NB4 (cell line): ENCODE measurements at regions not wholly inside any gene's neighbourhood (a gene's known extent, or its start where the extent isn't known, plus 50 kb on each side); places are given as distances from the start of the nearest gene placed in this dataset.
"Not testable (repeated sequence)": the region's sequence is repeated elsewhere in the genome, so short reads cannot be mapped to it uniquely, and the experiment has no call there.

Experiments used
- DNase-seq: peaks from one replicate; pipeline ENCODE4 v3.0.0; 2010; ENCODE audit warnings: low read depth
- H3K4me3 ChIP-seq: one replicate; pipeline ENCODE4 v1.5.1; 2011; ENCODE audit warnings: mild to moderate bottlenecking, low read depth, low read length, moderate library complexity
- MYC ChIP-seq: IDR thresholded peaks from 2 replicates; pipeline ENCODE4 v1.6.1; 2011; ENCODE audit warnings: low read depth, low read length
- POLR2A ChIP-seq: IDR thresholded peaks from 2 replicates; pipeline ENCODE4 v1.6.1; 2011; ENCODE audit warnings: mild to moderate bottlenecking; ENCODE audit not compliant: insufficient read length; ENCODE audit errors: extremely low read depth
- TF ChIP-seq, protein P1 (sequence below): IDR thresholded peaks from one replicate; pipeline ENCODE4 v1.5.1; 2012; ENCODE audit warnings: low read depth, low read length
- TF ChIP-seq, protein P2 (sequence below): IDR thresholded peaks from 2 replicates; pipeline ENCODE4 v1.6.1; 2011; ENCODE audit warnings: low read depth, low read length

DNA sequence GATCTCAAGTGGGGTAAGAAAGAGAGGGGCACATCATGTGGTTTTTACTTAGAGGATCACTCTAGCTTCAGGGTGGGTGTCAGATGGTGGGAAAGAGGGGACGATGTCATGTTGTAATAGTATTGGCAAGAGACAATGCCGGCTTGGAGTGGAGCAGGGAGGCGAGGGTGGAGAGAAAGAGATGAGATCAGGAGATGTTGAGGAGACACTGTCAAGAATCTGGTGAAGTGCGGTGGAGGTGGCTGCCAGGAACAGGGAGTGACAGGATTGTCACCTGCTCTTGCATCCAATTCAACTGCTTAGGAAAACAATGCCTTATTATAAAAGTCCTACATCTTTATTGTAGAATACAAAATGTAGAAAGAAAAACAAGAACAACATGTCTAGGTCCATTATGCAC is 63.0 kb upstream of the MKI67 start:
- TF ChIP-seq, protein P1, sequence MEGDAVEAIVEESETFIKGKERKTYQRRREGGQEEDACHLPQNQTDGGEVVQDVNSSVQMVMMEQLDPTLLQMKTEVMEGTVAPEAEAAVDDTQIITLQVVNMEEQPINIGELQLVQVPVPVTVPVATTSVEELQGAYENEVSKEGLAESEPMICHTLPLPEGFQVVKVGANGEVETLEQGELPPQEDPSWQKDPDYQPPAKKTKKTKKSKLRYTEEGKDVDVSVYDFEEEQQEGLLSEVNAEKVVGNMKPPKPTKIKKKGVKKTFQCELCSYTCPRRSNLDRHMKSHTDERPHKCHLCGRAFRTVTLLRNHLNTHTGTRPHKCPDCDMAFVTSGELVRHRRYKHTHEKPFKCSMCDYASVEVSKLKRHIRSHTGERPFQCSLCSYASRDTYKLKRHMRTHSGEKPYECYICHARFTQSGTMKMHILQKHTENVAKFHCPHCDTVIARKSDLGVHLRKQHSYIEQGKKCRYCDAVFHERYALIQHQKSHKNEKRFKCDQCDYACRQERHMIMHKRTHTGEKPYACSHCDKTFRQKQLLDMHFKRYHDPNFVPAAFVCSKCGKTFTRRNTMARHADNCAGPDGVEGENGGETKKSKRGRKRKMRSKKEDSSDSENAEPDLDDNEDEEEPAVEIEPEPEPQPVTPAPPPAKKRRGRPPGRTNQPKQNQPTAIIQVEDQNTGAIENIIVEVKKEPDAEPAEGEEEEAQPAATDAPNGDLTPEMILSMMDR = no peak
- TF ChIP-seq, protein P2, sequence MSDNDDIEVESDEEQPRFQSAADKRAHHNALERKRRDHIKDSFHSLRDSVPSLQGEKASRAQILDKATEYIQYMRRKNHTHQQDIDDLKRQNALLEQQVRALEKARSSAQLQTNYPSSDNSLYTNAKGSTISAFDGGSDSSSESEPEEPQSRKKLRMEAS = no peak
- no peak for TF ChIP-seq POLR2A
- no peak for TF ChIP-seq MYC
- H3K4me3 ChIP-seq = no peak overlapping the region
- no peak for DNase-seq

DNA sequence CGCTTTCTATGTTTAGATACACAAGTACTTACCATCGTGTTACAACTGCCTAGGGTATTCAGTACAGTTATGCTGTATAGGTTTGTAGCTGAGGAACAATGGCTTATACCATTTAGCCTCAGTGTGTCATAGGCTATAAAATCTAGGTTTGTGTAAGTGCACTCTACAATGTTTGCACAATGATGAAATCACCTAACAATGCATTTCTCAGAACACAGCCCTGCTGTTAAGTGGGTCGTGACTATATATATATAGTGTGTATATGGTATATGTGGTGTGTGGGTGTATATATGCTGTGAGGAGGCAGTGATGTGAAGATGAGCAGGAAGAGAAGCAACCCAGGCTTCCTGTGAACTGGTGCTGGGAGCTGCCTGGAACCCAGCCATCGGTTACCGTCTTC is 65.6 kb upstream of the MKI67 start:
- no peak overlapping the region for H3K4me3 ChIP-seq
- DNase-seq = no peak
- no peak for TF ChIP-seq MYC
- no peak for TF ChIP-seq POLR2A
- TF ChIP-seq, protein P1 = no peak
- TF ChIP-seq, protein P2 = no peak

DNA sequence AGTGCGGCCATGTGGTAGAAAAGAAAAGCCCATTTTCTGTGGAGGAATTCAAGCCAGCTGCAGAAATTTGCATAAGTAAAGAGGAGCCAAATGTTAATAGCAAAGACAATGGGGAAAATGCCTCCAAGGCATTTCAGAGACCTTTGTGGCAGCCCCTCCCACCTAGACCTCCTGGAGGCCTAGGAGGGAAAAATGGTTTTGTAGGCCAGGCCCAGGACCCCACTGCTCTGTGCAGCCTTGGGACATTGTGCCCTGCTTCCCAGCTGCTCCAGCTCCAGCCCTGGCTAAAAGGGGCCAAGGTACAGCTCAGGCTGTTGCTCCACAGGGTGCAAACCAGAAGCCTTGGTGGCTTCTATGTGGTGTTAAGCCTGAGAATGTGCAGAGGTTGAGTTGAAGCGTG is 75.6 kb upstream of the MKI67 start:
- H3K4me3 ChIP-seq, DNase-seq: not testable (repeated sequence)

DNA sequence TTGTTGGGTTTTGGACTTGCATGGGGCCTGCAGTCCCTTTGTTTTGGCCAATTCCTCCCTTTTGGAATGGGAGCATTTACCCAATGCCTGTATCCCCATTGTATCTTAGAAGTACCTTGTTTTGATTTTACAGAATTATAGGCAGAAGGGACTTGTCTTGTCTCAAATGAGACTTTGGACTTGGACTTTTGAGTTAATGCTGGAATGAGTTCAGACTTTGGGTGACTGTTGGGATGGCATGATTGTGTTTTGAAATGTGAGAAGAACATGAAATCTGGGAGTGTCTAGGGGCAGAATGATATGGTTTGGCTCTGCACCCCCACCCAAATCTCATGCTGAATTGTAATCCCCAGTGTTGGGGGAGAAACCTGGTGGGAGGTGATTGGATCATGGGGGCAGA is 76.8 kb upstream of the MKI67 start:
- no peak overlapping the region for H3K4me3 ChIP-seq
- no peak for DNase-seq
- no peak for TF ChIP-seq POLR2A
- no peak for TF ChIP-seq MYC
- TF ChIP-seq, protein P2 = no peak
- TF ChIP-seq, protein P1 = no peak

DNA sequence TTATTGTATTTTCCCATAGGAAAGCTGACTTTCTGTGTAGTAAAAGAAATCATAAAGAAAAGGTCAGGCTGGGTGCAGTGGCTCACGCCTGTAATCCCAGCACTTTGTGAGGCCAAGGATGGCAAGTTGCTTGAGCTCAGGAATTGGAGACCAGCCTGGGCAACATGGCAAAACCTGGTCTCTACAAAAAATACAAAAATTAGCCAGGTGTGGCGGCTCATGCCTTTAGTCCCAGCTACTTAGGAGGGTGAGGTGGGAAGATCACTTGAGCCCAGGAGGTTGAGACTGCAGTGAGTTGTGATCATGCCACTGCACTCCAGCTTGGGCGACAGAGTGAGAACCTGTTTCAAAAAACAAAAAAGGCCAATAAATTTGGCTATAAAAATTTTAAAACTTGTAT is 79.4 kb upstream of the MKI67 start:
- not testable (repeated sequence) for H3K4me3 ChIP-seq, DNase-seq

DNA sequence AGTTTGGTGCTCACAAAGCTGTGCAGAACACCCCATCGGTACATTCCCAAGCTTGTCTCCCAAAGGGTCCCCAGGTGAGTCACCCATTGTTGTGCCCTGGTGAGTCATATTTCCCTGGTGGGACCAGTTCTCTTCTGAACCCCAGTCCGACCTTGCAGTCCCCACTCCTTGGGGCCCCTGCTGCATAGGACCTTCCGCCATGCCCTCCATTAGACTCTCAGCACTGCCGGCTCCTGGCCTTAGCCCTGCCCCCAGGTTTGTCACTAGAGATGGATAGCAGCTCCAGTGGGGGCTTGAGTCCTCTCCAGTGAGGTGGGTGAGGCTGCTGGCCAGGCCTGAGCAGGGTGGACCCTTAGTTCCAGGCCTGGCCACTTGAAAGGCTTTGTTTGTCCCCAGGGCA is 80.5 kb upstream of the MKI67 start:
- H3K4me3 ChIP-seq = no peak overlapping the region
- TF ChIP-seq, protein P1 = no peak
- TF ChIP-seq, protein P2 = no peak
- no peak for TF ChIP-seq MYC
- TF ChIP-seq POLR2A = no peak

DNA sequence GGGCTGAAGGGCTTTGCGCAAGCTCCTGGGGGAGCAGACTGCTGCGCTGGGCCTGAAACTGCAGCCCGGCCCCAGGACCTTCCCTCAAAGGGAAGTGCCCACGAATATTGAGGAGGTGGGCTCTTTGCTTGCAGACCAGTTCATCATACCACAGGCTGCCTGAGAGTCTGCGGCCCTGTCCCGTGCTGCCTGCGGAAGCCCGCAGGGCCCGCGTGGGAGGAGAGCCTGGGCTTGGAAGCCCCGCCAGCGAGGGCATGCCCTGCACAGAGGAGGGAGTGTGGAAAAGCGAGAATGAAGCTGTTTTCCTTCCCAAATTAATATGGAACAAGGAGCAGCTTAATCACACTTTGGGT is 83.6 kb upstream of the MKI67 start:
- peak; percentile 15 for DNase-seq
- H3K4me3 ChIP-seq = no peak overlapping the region
- TF ChIP-seq POLR2A (no peak), MYC (no peak)
- TF ChIP-seq, protein P1 = no peak
- TF ChIP-seq, protein P2 = no peak

More for the DNA sequence above, 80.5 kb upstream of the MKI67 start:
- DNase-seq = no peak
